ENCODE measurements at regions not wholly inside any gene's neighbourhood (a gene's known extent, or its start where the extent isn't known, plus 50 kb on each side); places are given as distances from the start of the nearest gene placed in this dataset.
A peak's percentile ranks its signal among the peaks of the same experiment; 100 is the strongest.

DNA sequence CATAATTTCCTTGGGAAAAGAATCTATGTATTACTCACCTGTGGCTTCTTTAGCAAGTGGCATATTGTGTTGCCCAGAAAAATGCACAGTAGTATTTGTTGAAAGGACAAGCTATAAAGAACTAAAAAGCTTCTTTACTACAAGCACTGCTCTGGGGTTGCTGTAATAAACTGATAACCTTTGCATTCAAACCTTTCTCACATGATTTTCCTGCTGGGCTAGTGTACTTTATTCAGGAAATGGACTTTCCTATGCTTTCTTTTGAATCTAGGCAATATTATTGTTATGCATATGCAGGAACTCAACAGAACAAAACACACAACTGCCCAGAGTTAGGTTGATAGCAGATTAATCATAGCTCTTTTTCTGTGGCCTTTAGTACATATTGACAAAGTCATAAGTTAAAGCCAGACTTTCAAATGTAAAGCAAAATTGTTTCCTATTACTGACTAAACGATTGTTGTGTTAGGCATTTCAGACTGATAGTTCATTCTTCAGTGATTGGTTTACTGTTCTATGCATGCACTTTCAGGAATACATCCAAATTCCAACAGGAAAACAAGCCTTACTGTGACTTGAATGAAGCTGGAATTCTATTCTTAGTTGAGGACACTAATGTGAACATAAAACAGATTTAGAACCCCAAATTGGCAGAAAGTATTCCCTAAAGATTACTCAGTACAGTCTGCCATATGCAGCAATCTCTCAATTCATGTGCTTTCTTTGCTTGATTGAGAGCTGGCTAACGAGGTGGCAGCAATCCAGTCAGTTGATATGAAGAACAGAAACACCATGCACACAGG is 564.3 kb upstream of the NEGR1 start:
- H3K27me3 ChIP-seq: no peaks in the 10 kb centered on the region
- H3K4me3 ChIP-seq: no peak overlapping the region
- WGBS, 2 donors: 40 to 47% methylated on average over 2 of the region's 2 CpGs
- no peak overlapping the region for H3K27ac ChIP-seq
- H3K9me3 ChIP-seq: no peaks in the 10 kb centered on the region
- no peaks in the 10 kb centered on the region for H3K36me3 ChIP-seq (ENCODE audit: low read depth, missing control alignments)
- no peak for TF ChIP-seq POLR2A (IDR thresholded peaks at IDR 0.05)
- TF ChIP-seq, protein P1, sequence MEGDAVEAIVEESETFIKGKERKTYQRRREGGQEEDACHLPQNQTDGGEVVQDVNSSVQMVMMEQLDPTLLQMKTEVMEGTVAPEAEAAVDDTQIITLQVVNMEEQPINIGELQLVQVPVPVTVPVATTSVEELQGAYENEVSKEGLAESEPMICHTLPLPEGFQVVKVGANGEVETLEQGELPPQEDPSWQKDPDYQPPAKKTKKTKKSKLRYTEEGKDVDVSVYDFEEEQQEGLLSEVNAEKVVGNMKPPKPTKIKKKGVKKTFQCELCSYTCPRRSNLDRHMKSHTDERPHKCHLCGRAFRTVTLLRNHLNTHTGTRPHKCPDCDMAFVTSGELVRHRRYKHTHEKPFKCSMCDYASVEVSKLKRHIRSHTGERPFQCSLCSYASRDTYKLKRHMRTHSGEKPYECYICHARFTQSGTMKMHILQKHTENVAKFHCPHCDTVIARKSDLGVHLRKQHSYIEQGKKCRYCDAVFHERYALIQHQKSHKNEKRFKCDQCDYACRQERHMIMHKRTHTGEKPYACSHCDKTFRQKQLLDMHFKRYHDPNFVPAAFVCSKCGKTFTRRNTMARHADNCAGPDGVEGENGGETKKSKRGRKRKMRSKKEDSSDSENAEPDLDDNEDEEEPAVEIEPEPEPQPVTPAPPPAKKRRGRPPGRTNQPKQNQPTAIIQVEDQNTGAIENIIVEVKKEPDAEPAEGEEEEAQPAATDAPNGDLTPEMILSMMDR (IDR thresholded peaks at IDR 0.05): no peak
- DNase-seq: no peak
- no peaks in the 10 kb centered on the region for H3K4me1 ChIP-seq
- intact Hi-C loops (cut with DNase I; ENCODE audit: low total_unique reads): no loop called here

DNA sequence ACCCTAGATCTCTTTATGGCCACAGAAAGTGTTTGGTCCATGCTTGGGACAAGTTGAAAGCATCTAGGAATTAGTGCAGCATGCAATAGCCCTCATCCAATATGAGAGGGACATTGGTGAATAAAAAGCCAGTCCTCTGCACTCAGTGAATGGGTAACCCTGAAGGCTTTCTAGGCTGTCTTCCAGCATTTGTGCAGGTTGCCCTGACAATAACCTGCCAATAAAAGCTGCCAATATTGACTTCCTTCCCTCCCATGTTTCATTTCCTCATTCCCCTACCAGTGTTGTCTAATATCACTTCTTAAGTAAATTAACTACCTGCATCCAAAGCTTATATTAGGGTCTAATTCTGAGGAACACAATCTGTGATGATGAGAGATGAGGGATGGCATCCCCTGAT is 563.6 kb upstream of the NEGR1 start:
- no peaks in the 10 kb centered on the region for H3K36me3 ChIP-seq (ENCODE audit: low read depth, missing control alignments)
- TF ChIP-seq, protein P1 (IDR thresholded peaks at IDR 0.05): no peak
- TF ChIP-seq POLR2A (IDR thresholded peaks at IDR 0.05): no peak
- H3K4me1 ChIP-seq: no peaks in the 10 kb centered on the region
- H3K4me3 ChIP-seq: no peak overlapping the region
- DNase-seq: no peak
- H3K9me3 ChIP-seq: no peaks in the 10 kb centered on the region
- intact Hi-C loops (cut with DNase I; ENCODE audit: low total_unique reads): no loop called here
- H3K27ac ChIP-seq: no peak overlapping the region
- no peaks in the 10 kb centered on the region for H3K27me3 ChIP-seq

DNA sequence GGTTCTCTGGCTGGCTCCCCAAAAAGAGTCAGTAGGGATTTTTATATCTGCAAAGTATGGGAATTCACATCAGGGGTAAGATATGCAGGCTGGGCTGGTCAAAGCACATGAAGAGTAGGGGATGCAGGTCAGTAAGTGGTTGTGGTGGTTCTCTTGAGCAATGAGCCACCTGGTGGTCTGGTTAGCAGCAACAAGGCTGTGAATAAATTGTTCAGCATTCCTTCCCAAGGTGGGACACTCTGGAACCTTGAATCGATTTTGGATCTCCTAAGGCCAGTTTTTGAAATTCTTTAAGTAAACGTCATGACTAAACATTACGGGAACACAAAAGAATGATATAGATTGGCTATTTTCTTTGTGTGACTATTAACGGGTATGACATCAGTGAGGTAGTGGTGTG is 563.0 kb upstream of the NEGR1 start:
- H3K36me3 ChIP-seq (ENCODE audit: low read depth, missing control alignments): no peaks in the 10 kb centered on the region
- no peak for TF ChIP-seq POLR2A (IDR thresholded peaks at IDR 0.05)
- TF ChIP-seq, protein P1 (IDR thresholded peaks at IDR 0.05): no peak
- DNase-seq: peak; percentile 16
- no peaks in the 10 kb centered on the region for H3K4me1 ChIP-seq
- WGBS, 2 donors: 86% methylated on average over 4 of the region's 4 CpGs
- no peak overlapping the region for H3K4me3 ChIP-seq
- H3K27ac ChIP-seq: no peak overlapping the region
- no peaks in the 10 kb centered on the region for H3K9me3 ChIP-seq
- intact Hi-C loops (cut with DNase I; ENCODE audit: low total_unique reads): no loop called here
- no peaks in the 10 kb centered on the region for H3K27me3 ChIP-seq

DNA sequence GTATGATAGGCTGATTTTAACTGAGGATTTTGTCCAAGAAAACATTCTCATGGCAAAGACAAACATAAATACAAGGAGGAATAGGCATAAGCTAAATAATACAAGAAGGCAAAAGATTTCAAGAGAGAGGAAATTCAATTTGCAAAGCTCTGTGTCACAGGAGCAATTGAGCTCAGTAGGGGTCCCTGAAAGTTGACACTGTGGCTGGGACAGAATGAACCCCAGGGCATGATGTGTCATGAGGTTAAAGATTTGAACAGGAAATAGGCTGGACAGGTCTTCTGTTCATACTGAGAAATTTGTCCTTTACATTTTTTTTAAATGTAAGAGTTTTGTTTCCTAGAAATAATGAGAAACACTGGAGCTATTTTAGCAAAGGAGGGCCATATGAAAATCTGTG is 555.4 kb upstream of the NEGR1 start:
- no peak overlapping the region for H3K4me3 ChIP-seq
- DNase-seq: no peak
- TF ChIP-seq, protein P1 (IDR thresholded peaks at IDR 0.05): no peak
- TF ChIP-seq POLR2A (IDR thresholded peaks at IDR 0.05): no peak
- H3K27me3 ChIP-seq: no peaks in the 10 kb centered on the region
- H3K9me3 ChIP-seq: no peaks in the 10 kb centered on the region
- H3K4me1 ChIP-seq: no peaks in the 10 kb centered on the region
- no peak overlapping the region for H3K27ac ChIP-seq
- H3K36me3 ChIP-seq (ENCODE audit: low read depth, missing control alignments): no peaks in the 10 kb centered on the region
- intact Hi-C loops (cut with DNase I; ENCODE audit: low total_unique reads): no loop called here

Measured in testis (tissue), 2 donors.